ENCODE measurements at regions not wholly inside any gene's neighbourhood (a gene's known extent, or its start where the extent isn't known, plus 50 kb on each side); places are given as distances from the start of the nearest gene placed in this dataset.
"Not testable (repeated sequence)": the region's sequence is repeated elsewhere in the genome, so short reads cannot be mapped to it uniquely, and the experiment has no call there.

GRCh38 chr5:174583071-174583470, 141.3 kb upstream of the MSX2 start:
- H3K36me3 ChIP-seq (ENCODE audit: control insufficient read depth, insufficient read depth, low read length), result no peaks in the 10 kb centered on the region
- Mint-ChIP-seq H3K27me3 (ENCODE audit: insufficient read depth) (peaks cover 22% of the 10 kb centered on the region), H3K9me3 (peaks cover 12% of the 10 kb centered on the region), H3K4me3 (no peak overlapping the region), H3K36me3 (ENCODE audit: low read depth) (no peaks in the 10 kb centered on the region), H3K27ac (no peak overlapping the region), H3K4me1 (no peaks in the 10 kb centered on the region)
- WGBS, 2 experiments (ENCODE audit: insufficient coverage in 1 of 2, insufficient read length in 1 of 2), result 94% methylated on average over 3 to 4 of the region's 4 CpGs
- H3K4me1 ChIP-seq (ENCODE audit: control insufficient read depth, insufficient read depth, low read length), result no peaks in the 10 kb centered on the region
- peaks cover 12% of the 10 kb centered on the region for H3K27me3 ChIP-seq (ENCODE audit: control insufficient read depth, insufficient read depth, low read length, poor library complexity, severe bottlenecking)
- no peak for TF ChIP-seq CTCF (conservative IDR thresholded peaks at IDR 0.05)
- peaks cover 13% of the 10 kb centered on the region for H3K9me3 ChIP-seq (ENCODE audit: control insufficient read depth, low read length)
- no peak overlapping the region for H3K9ac ChIP-seq (ENCODE audit: extremely low read depth, low read length, poor library complexity, severe bottlenecking)
- H3K4me3 ChIP-seq (ENCODE audit: low read length), result no peak overlapping the region
- DNase-seq, result peak; percentile 8
- H3K27ac ChIP-seq (ENCODE audit: low read depth, low read length), result no peak overlapping the region

GRCh38 chr5:174585472-174585871, 138.9 kb upstream of the MSX2 start:
- H3K4me3 ChIP-seq (ENCODE audit: low read length), result no peak overlapping the region
- no peaks in the 10 kb centered on the region for H3K36me3 ChIP-seq (ENCODE audit: control insufficient read depth, insufficient read depth, low read length)
- no peaks in the 10 kb centered on the region for H3K4me1 ChIP-seq (ENCODE audit: control insufficient read depth, insufficient read depth, low read length)
- WGBS, 2 experiments (ENCODE audit: insufficient coverage in 1 of 2, insufficient read length in 1 of 2), result 88 to 100% methylated on average over 1 to 2 of the region's 2 CpGs
- TF ChIP-seq CTCF (conservative IDR thresholded peaks at IDR 0.05), result no peak
- H3K9ac ChIP-seq (ENCODE audit: extremely low read depth, low read length, poor library complexity, severe bottlenecking), result no peak overlapping the region
- no peaks in the 10 kb centered on the region for H3K36me3 Mint-ChIP-seq (ENCODE audit: low read depth)
- H3K9me3 Mint-ChIP-seq, result peaks cover 12% of the 10 kb centered on the region
- no peak overlapping the region for H3K27ac ChIP-seq (ENCODE audit: low read depth, low read length)
- H3K4me1 Mint-ChIP-seq, result peaks cover 5% of the 10 kb centered on the region
- H3K4me3 Mint-ChIP-seq, result no peak overlapping the region
- DNase-seq, result no peak
- peaks cover 18% of the 10 kb centered on the region for H3K27me3 Mint-ChIP-seq (ENCODE audit: insufficient read depth)
- H3K27ac Mint-ChIP-seq, result no peak overlapping the region
- peaks cover 9% of the 10 kb centered on the region for H3K27me3 ChIP-seq (ENCODE audit: control insufficient read depth, insufficient read depth, low read length, poor library complexity, severe bottlenecking)
- peaks cover 13% of the 10 kb centered on the region for H3K9me3 ChIP-seq (ENCODE audit: control insufficient read depth, low read length)

- H3K27ac ChIP-seq (ENCODE audit: low read depth, low read length); H3K36me3 Mint-ChIP-seq (ENCODE audit: low read depth); H3K4me3 Mint-ChIP-seq; DNase-seq; H3K4me1 ChIP-seq (ENCODE audit: control insufficient read depth, insufficient read depth, low read length); H3K4me1 Mint-ChIP-seq; H3K27ac Mint-ChIP-seq; H3K4me3 ChIP-seq (ENCODE audit: low read length); H3K36me3 ChIP-seq (ENCODE audit: control insufficient read depth, insufficient read depth, low read length); H3K9ac ChIP-seq (ENCODE audit: extremely low read depth, low read length, poor library complexity, severe bottlenecking); H3K27me3 ChIP-seq (ENCODE audit: control insufficient read depth, insufficient read depth, low read length, poor library complexity, severe bottlenecking): not testable (repeated sequence)
- peaks cover 13% of the 10 kb centered on the region for H3K9me3 ChIP-seq (ENCODE audit: control insufficient read depth, low read length)
- 86% methylated on average over 2 to 4 of the region's 4 CpGs for WGBS, 2 experiments (ENCODE audit: insufficient coverage in 1 of 2, insufficient read length in 1 of 2)
- peaks cover 16% of the 10 kb centered on the region for H3K27me3 Mint-ChIP-seq (ENCODE audit: insufficient read depth)
- peaks cover 12% of the 10 kb centered on the region for H3K9me3 Mint-ChIP-seq
Observed at GRCh38 chr5:174586163-174586562, 138.2 kb upstream of the MSX2 start.

- 95 to 96% methylated on average over 7 of the region's 7 CpGs for whole genome bisulfite sequencing, 2 experiments (ENCODE audit: insufficient coverage in 1 of 2, insufficient read length in 1 of 2)
- H3K4me1 Mint-ChIP-seq, result peaks cover 5% of the 10 kb centered on the region
- TF ChIP-seq CTCF (conservative IDR thresholded peaks at IDR 0.05), result no peak
- H3K36me3 Mint-ChIP-seq (ENCODE audit: low read depth), result no peaks in the 10 kb centered on the region
- H3K9ac ChIP-seq (ENCODE audit: extremely low read depth, low read length, poor library complexity, severe bottlenecking), result no peak overlapping the region
- H3K27me3 Mint-ChIP-seq (ENCODE audit: insufficient read depth), result peaks cover 11% of the 10 kb centered on the region
- no peak overlapping the region for H3K4me3 ChIP-seq (ENCODE audit: low read length)
- H3K27me3 ChIP-seq (ENCODE audit: control insufficient read depth, insufficient read depth, low read length, poor library complexity, severe bottlenecking), result no peaks in the 10 kb centered on the region
- H3K27ac Mint-ChIP-seq, result no peak overlapping the region
- H3K9me3 Mint-ChIP-seq, result peaks cover 23% of the 10 kb centered on the region
- H3K36me3 ChIP-seq (ENCODE audit: control insufficient read depth, insufficient read depth, low read length), result no peaks in the 10 kb centered on the region
- no peak overlapping the region for H3K4me3 Mint-ChIP-seq
- no peak for DNase-seq
- peaks cover 23% of the 10 kb centered on the region for H3K9me3 ChIP-seq (ENCODE audit: control insufficient read depth, low read length)
- no peak overlapping the region for H3K27ac ChIP-seq (ENCODE audit: low read depth, low read length)
- H3K4me1 ChIP-seq (ENCODE audit: control insufficient read depth, insufficient read depth, low read length), result no peaks in the 10 kb centered on the region
Observed at GRCh38 chr5:174589011-174589410, 135.4 kb upstream of the MSX2 start.

Data from endodermal cell (in vitro differentiated cells).